HepG2 (cell line): ENCODE measurements at regions not wholly inside any gene's neighbourhood (a gene's known extent, or its start where the extent isn't known, plus 50 kb on each side); places are given as distances from the start of the nearest gene placed in this dataset.

Source experiments
- AKAP8 ChIP-seq: sonication (generic); formaldehyde crosslinking; IDR thresholded peaks from 2 replicates; pipeline ENCODE4 v1.5.1; 2020; ENCODE audit warnings: mild to moderate bottlenecking, missing genetic modification reagents
- CCDC6 ChIP-seq: sonication (generic); formaldehyde crosslinking; IDR thresholded peaks from 2 replicates; pipeline ENCODE4 v1.8.1; 2022; ENCODE audit warnings: mild to moderate bottlenecking, missing genetic modification reagents, moderate library complexity
- CENPX ChIP-seq: sonication (generic); formaldehyde crosslinking; IDR thresholded peaks from 2 replicates; pipeline ENCODE4 v1.9.0; 2021; ENCODE audit warnings: mild to moderate bottlenecking, missing genetic modification reagents, moderate library complexity
- CREB1 ChIP-seq, 2 experiments: fragments of 450-650 bp in 1 of 2; IDR thresholded peaks; 2 replicates each; pipeline ENCODE4 v1.6.1; 2016 to 2017; ENCODE audit warnings: control low read depth in 1 of 2, mild to moderate bottlenecking in 1 of 2, missing compliant biosample characterization in 1 of 2, missing genetic modification characterization in 1 of 2
- FOXK1 ChIP-seq: sonication (generic); formaldehyde crosslinking; IDR thresholded peaks from 2 replicates; pipeline ENCODE4 v1.4.0; 2020; ENCODE audit warnings: low read depth, missing genetic modification reagents, borderline replicate concordance
- GATA4 ChIP-seq: sonication (generic); IDR thresholded peaks from 2 replicates; pipeline ENCODE4 v1.6.1; 2016; ENCODE audit warnings: antibody characterized with exemption, low read depth, borderline replicate concordance
- NONO ChIP-seq, 2 experiments: fragments of 450-650 bp in 1 of 2; sonication (generic) in 1 of 2; formaldehyde crosslinking in 1 of 2; IDR thresholded peaks in 1 of 2; conservative IDR thresholded peaks in 1 of 2; 2 replicates each; pipeline versions ENCODE4 v1.6.1 to v1.8.0; 2017 to 2022; ENCODE audit warnings: mild to moderate bottlenecking in 1 of 2, missing genetic modification reagents in 1 of 2, moderate library complexity in 1 of 2
- ONECUT2 ChIP-seq: sonication (generic); formaldehyde crosslinking; IDR thresholded peaks from 2 replicates; pipeline ENCODE4 v1.4.0; 2020; ENCODE audit warnings: missing genetic modification reagents
- RBM22 ChIP-seq: fragments of 200-400 bp; formaldehyde crosslinking; optimal IDR thresholded peaks from 2 replicates; pipeline ENCODE3; 2017; ENCODE audit warnings: mild to moderate bottlenecking, low read length, moderate library complexity
- SNRNP70 ChIP-seq: fragments of 200-400 bp; formaldehyde crosslinking; IDR thresholded peaks from 2 replicates; pipeline ENCODE4 v1.6.1; 2017; ENCODE audit warnings: mild to moderate bottlenecking, low read depth, low read length, moderate library complexity
- SOX5 ChIP-seq: IDR thresholded peaks from 2 replicates; pipeline ENCODE4 v1.6.1; 2016; ENCODE audit warnings: borderline replicate concordance
- SP5 ChIP-seq: IDR thresholded peaks from 2 replicates; pipeline ENCODE4 v1.6.1; 2016; ENCODE audit warnings: low read depth, borderline replicate concordance
- TBP ChIP-seq: sonication (generic); formaldehyde crosslinking; IDR thresholded peaks from 2 replicates; pipeline ENCODE4 v1.5.0; 2020; ENCODE audit warnings: missing genetic modification reagents
- TEAD3 ChIP-seq: optimal IDR thresholded peaks from 2 replicates; pipeline ENCODE3; 2016; ENCODE audit warnings: borderline replicate concordance
- ZNF230 ChIP-seq: sonication (generic); formaldehyde crosslinking; IDR thresholded peaks from 2 replicates; pipeline ENCODE4 v1.4.0; 2020; ENCODE audit warnings: mild to moderate bottlenecking, missing genetic modification reagents
- ZNF7 ChIP-seq: IDR thresholded peaks from 2 replicates; pipeline ENCODE4 v1.6.1; 2016; ENCODE audit warnings: missing biosample characterization, missing genetic modification reagents
- TF ChIP-seq, protein P1 (sequence below): sonication (generic); formaldehyde crosslinking; IDR thresholded peaks from 2 replicates; pipeline ENCODE4 v1.4.0; 2020; ENCODE audit warnings: mild to moderate bottlenecking, missing genetic modification reagents, borderline replicate concordance
- TF ChIP-seq, protein P2 (sequence below): sonication (generic); formaldehyde crosslinking; conservative IDR thresholded peaks from 2 replicates; pipeline ENCODE4 v1.8.0; 2022; ENCODE audit warnings: mild to moderate bottlenecking, moderate library complexity, missing genetic modification reagents
- TF ChIP-seq, protein P3 (sequence below): sonication (generic); formaldehyde crosslinking; IDR thresholded peaks from 2 replicates; pipeline ENCODE4 v1.4.0; 2020; ENCODE audit warnings: mild to moderate bottlenecking, missing genetic modification reagents
- TF ChIP-seq, protein P4 (sequence below): IDR thresholded peaks from 2 replicates; pipeline ENCODE4 v1.6.1; 2016
- TF ChIP-seq, protein P5 (sequence below): IDR thresholded peaks from 2 replicates; pipeline ENCODE4 v1.6.1; 2018; ENCODE audit warnings: missing genetic modification reagents

DNA sequence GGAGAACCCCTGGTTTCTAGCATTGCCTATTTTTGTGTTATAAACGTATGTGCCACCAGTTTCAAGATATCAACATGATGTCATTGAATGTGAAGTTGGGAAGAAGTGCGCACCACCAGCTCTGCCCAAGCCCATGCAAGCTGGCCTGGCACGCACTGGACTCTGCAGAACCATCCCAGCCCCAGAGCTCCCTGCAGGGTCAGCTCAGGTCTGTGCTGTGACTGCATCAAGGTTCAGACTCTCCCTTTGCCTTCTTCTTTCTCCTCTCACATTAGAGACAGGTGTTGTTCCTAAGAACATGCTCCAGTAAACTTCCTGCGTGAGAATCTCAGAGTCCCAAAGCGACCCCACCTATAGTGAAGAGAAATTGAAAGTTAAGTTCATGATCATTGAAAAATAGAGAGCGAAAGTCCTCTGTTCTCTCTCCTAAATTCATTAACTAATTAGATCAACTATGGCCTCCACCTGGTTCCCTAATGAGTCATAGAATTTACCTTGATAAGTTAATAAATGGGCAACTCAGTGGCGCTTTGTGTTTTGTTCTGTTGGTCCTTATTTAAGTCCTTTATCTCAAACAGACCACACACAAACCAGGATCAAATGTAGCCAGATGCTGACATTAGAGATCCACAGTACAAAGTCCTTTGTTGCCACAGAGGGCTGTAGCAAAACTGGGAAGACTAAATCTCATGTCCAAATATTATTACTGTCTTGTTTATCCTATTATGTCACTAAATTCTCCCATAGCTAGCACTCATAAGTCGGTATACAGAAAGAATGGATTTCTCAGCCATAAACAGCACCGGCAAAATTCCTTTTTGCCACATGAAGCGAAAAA is 432.3 kb downstream of the STK39 start (continued):
- TF ChIP-seq CENPX (CRISPR knock-in tag) (no peak), ZNF230 (CRISPR knock-in tag) (no peak), FOXK1 (CRISPR knock-in tag) (peak; percentile 99), ONECUT2 (CRISPR knock-in tag) (0 out of 2 replicates have a peak, but pooled peaks have one; percentile 33), RBM22 (no peak), SP5 (CRISPR knock-in tag) (0 out of 2 replicates have a peak, but pooled peaks have one; percentile 43), SOX5 (CRISPR knock-in tag) (peak; percentile 97), AKAP8 (0 out of 2 replicates have a peak, but pooled peaks have one; percentile 56), CREB1 (IDR thresholded peaks at IDR 0.05) (peak; percentile 64), CREB1 (CRISPR knock-in tag; IDR thresholded peaks at IDR 0.05) (peak; percentile 82), ZNF7 (CRISPR knock-in tag) (no peak), NONO (IDR thresholded peaks at IDR 0.05) (no peak), NONO (CRISPR knock-in tag; conservative IDR thresholded peaks at IDR 0.05) (peak; percentile 56; the same call in 1 of the 2 replicates), GATA4 (peak; percentile 95; the same call in 1 of the 2 replicates), SNRNP70 (no peak), CCDC6 (peak; percentile 60; the same call in 1 of the 2 replicates), TBP (no peak), TEAD3 (CRISPR knock-in tag) (peak; percentile 81)
- TF ChIP-seq, protein P1, sequence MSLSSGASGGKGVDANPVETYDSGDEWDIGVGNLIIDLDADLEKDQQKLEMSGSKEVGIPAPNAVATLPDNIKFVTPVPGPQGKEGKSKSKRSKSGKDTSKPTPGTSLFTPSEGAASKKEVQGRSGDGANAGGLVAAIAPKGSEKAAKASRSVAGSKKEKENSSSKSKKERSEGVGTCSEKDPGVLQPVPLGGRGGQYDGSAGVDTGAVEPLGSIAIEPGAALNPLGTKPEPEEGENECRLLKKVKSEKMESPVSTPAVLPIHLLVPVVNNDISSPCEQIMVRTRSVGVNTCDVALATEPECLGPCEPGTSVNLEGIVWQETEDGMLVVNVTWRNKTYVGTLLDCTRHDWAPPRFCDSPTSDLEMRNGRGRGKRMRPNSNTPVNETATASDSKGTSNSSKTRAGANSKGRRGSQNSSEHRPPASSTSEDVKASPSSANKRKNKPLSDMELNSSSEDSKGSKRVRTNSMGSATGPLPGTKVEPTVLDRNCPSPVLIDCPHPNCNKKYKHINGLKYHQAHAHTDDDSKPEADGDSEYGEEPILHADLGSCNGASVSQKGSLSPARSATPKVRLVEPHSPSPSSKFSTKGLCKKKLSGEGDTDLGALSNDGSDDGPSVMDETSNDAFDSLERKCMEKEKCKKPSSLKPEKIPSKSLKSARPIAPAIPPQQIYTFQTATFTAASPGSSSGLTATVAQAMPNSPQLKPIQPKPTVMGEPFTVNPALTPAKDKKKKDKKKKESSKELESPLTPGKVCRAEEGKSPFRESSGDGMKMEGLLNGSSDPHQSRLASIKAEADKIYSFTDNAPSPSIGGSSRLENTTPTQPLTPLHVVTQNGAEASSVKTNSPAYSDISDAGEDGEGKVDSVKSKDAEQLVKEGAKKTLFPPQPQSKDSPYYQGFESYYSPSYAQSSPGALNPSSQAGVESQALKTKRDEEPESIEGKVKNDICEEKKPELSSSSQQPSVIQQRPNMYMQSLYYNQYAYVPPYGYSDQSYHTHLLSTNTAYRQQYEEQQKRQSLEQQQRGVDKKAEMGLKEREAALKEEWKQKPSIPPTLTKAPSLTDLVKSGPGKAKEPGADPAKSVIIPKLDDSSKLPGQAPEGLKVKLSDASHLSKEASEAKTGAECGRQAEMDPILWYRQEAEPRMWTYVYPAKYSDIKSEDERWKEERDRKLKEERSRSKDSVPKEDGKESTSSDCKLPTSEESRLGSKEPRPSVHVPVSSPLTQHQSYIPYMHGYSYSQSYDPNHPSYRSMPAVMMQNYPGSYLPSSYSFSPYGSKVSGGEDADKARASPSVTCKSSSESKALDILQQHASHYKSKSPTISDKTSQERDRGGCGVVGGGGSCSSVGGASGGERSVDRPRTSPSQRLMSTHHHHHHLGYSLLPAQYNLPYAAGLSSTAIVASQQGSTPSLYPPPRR (CRISPR knock-in tag), result peak; percentile 95
- TF ChIP-seq, protein P2, sequence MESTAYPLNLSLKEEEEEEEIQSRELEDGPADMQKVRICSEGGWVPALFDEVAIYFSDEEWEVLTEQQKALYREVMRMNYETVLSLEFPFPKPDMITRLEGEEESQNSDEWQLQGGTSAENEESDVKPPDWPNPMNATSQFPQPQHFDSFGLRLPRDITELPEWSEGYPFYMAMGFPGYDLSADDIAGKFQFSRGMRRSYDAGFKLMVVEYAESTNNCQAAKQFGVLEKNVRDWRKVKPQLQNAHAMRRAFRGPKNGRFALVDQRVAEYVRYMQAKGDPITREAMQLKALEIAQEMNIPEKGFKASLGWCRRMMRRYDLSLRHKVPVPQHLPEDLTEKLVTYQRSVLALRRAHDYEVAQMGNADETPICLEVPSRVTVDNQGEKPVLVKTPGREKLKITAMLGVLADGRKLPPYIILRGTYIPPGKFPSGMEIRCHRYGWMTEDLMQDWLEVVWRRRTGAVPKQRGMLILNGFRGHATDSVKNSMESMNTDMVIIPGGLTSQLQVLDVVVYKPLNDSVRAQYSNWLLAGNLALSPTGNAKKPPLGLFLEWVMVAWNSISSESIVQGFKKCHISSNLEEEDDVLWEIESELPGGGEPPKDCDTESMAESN (CRISPR knock-in tag), result peak; percentile 64; the same call in 1 of the 2 replicates
- TF ChIP-seq, protein P3, sequence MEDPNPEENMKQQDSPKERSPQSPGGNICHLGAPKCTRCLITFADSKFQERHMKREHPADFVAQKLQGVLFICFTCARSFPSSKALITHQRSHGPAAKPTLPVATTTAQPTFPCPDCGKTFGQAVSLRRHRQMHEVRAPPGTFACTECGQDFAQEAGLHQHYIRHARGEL (CRISPR knock-in tag), result no peak
- TF ChIP-seq, protein P4, sequence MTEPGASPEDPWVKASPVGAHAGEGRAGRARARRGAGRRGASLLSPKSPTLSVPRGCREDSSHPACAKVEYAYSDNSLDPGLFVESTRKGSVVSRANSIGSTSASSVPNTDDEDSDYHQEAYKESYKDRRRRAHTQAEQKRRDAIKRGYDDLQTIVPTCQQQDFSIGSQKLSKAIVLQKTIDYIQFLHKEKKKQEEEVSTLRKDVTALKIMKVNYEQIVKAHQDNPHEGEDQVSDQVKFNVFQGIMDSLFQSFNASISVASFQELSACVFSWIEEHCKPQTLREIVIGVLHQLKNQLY, result peak; percentile 87
- TF ChIP-seq, protein P5, sequence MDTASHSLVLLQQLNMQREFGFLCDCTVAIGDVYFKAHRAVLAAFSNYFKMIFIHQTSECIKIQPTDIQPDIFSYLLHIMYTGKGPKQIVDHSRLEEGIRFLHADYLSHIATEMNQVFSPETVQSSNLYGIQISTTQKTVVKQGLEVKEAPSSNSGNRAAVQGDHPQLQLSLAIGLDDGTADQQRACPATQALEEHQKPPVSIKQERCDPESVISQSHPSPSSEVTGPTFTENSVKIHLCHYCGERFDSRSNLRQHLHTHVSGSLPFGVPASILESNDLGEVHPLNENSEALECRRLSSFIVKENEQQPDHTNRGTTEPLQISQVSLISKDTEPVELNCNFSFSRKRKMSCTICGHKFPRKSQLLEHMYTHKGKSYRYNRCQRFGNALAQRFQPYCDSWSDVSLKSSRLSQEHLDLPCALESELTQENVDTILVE (CRISPR knock-in tag), result peak; percentile 87
